Stimulated activated CD4-positive, alpha-beta T cell treated with anti-CD3 and anti-CD28 coated beads, Interleukin-12 subunit alpha, Interleukin-12 subunit beta, amount 100 ng/mL, for 24 hours (primary cell): ENCODE measurements at regions not wholly inside any gene's neighbourhood (a gene's known extent, or its start where the extent isn't known, plus 50 kb on each side); places are given as distances from the start of the nearest gene placed in this dataset.

Source experiments
- DNase-seq, 2 experiments: peaks; one replicate each; pipeline ENCODE4 v3.0.0-alpha.2; 2020; ENCODE audit warnings: low read depth in 2 of 2

DNA sequence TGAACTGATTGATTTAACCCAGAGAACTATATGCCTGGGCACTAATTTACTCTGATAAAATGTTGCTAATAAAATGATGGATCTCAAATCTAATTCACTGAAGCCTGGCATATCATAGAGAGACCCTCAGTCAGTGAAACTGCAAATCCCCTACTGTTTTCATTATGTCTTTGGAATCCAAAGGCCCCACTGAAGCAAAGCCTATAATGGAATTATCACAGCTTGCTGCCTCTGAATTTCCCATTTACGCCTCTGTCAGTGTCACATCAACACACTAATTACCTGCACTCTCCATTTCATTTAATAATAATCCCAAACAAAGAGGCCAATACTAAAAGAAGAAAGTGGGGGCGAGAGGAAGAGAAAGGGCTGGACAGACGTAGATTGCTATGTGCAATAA lies 470.9 kb downstream of the MBD2 start:
- DNase-seq, result no peak

DNA sequence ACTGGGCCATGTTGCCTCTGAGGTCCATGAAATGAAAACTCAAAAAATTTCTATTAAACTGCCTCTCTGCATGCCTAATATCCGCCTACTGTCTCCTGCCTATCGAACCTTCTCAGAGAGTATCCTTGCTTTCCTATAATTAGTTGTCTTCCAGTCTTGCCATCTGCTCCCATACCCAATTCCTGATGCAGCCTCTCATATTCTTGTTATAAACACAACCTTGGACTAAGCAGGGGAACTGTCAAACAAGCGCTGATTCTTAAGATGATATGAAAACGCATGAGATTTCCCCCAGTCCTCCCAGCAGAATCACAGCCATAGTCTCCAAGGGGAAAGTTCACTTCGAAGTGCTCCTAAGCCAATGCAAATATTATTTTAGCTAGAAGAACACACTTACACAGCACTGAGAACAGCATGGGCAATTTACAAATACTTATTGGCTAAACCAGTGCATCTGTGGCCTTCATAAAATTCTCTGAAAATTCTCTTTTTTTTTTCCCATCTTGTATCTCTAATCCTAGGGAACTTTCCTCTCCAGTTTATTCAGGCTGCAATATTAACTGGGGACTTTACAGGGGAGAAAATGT lies 471.6 kb downstream of the MBD2 start:
- no peak for DNase-seq

- DNase-seq, result no peak
These were observed 474.7 kb downstream of the MBD2 start for GRCh38 chr18:53749766-53750165.

GRCh38 chr18:53747663-53748160 lies 476.8 kb downstream of the MBD2 start:
- DNase-seq, result no peak

GRCh38 chr18:53747210-53747609 lies 477.3 kb downstream of the MBD2 start:
- no peak for DNase-seq

GRCh38 chr18:53745986-53746385 lies 478.5 kb downstream of the MBD2 start:
- no peak for DNase-seq

GRCh38 chr18:53745224-53745967 lies 479.1 kb downstream of the MBD2 start:
- no peak for DNase-seq

DNA sequence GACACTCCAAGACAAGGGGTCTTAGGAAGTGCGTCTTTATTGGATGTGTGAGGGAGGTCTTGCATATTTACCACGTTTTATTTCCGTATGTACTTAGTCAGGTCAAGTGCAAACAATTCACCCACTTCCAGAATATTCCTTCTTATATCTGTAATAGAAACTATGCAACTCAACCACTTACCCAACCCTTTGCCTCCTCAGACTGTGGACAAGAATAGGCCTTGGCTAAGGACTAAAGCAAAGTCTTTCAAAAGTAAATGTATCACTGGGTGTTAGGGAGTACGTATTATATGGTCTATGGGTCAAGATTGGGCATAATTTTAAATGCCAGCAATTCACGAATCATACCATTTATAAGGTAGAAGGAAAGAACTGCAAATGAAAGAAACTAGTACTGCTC lies 484.8 kb downstream of the MBD2 start:
- DNase-seq, result no peak

DNA sequence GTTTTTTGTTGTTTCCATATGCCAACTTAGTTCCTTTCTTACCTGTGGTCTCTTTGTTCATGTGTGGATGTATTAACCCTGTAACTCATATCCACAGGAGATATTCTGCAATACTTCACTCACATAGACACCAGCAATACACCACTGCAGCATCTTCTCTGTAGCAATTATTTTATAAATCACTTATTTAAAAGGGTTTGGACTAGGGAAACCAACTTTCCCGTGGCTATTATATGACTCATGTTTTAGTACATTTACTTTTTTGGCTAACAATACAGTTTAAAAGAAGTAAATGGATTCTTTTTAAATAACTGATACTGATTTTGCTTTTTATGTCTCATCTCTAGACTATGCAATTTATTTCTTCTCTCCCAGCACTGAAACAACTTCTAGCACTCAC lies 488.9 kb downstream of the MBD2 start:
- no peak for DNase-seq

DNA sequence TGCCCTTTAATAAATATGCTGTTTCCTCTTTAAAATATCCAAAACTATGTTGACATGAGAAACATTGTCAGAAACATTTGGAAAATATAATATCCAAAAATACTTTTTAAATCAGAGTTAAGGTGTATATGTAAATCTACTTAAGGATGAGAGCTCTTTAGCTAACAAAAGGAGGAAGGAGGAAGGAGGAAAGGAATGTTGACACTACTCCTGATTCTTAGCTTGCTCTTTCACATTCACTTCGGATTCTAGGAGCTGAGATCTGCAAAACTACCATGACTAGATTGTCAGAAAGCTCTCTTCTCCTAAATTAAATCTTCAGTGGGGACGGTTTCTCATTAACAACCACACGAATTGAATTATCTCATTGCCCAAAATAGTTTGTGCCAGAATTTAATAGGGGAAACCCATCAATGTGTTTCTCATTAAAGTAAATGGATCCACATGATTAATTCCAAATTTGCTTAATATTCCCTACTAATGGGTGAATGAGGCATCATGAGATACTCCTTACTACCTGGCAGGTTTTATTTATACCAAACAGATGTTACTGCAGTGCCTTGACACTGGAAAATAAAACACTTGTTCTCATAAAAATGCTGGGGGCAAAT lies 509.1 kb downstream of the MBD2 start:
- no peak for DNase-seq

GRCh38 chr18:53710080-53710479 lies 514.4 kb downstream of the MBD2 start:
- no peak for DNase-seq

- DNase-seq, result no peak
These were observed 522.0 kb downstream of the MBD2 start for GRCh38 chr18:53702480-53702879.

GRCh38 chr18:53701697-53702096 lies 522.8 kb downstream of the MBD2 start:
- DNase-seq, result no peak

GRCh38 chr18:53698907-53699306 lies 525.6 kb downstream of the MBD2 start:
- no peak for DNase-seq

DNA sequence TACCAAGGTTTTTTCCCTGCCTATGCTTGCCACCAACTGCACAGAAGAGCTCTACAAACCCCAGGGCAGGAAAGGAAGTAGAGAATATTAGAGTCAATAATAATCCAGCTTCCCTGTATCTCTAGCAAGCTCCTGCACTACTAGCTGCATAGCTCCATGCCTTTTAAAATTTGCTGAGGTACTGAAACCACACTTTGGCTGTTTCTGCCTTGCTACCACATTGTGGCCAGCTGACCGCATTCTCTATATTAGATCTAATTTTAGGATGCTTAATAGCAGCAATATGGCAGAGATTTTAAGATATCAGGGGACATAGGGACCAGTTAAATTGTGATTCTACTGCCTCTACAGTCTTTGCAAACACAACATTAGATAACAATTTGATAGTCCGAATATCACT lies 534.6 kb downstream of the MBD2 start:
- DNase-seq, result no peak

DNA sequence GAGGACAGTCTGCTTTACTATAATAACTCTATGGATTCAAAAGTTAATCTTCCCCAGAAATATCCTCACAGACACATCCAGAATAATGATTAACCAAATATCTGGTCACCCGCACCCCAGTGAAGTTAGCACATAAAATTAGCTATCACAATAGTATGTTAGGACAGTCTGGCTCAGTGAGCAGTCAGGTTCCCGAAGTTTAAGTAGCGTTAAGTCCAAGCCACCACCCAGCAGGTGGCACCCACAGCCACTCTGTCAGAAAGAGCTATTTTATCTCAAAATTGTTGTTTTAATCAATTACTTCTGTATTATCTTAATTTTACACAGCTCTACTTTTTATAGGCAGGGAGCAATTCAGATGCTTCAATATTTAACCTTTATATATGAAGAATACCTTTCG lies 537.5 kb downstream of the MBD2 start:
- DNase-seq, result no peak

- DNase-seq, result no peak
These were observed 541.7 kb downstream of the MBD2 start for GRCh38 chr18:53682796-53683195.

- no peak for DNase-seq
These were observed 547.0 kb downstream of the MBD2 start for GRCh38 chr18:53677480-53677879.

DNA sequence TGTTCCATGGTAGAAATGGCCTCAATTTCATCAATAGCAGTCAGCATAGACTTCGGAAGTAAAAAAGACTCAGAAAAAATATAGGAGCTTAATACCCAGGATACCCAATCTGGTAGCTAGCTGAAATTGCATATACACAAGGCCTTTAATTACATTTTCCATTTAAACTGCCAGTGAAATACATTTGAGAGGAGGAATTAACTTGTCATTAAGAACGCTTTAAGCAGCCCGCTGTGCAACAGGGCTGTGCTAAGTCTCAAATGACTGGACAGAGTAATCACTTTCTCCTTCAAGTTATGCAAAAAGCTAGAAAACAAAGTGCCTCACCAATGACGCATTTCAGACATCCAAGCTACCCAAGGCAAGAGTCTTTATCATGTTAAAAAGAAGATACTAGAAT lies 558.8 kb downstream of the MBD2 start:
- DNase-seq, result no peak

- DNase-seq, result no peak
These were observed 559.9 kb downstream of the MBD2 start for GRCh38 chr18:53664575-53664974.

GRCh38 chr18:53660306-53660705 lies 564.2 kb downstream of the MBD2 start:
- no peak for DNase-seq

- DNase-seq, result no peak
These were observed 567.2 kb downstream of the MBD2 start for GRCh38 chr18:53657257-53657656.

GRCh38 chr18:53649621-53650020 lies 574.8 kb downstream of the MBD2 start:
- DNase-seq, result no peak
